IPS-NIHi11 (cell line): ENCODE measurements at regions not wholly inside any gene's neighbourhood (a gene's known extent, or its start where the extent isn't known, plus 50 kb on each side); places are given as distances from the start of the nearest gene placed in this dataset.

Experiments used
- DNase-seq: peaks from one replicate; pipeline ENCODE4 v3.0.0; 2012; ENCODE audit warnings: mixed read lengths, low spot score

GRCh38 chr10:110436554-110437350 is 61.0 kb upstream of the DUSP5 start:
- DNase-seq, result no peak

- no peak for DNase-seq
These were observed 60.4 kb upstream of the DUSP5 start for GRCh38 chr10:110437351-110437605.

GRCh38 chr10:110437761-110438341 is 59.9 kb upstream of the DUSP5 start:
- no peak for DNase-seq

- DNase-seq, result no peak
These were observed 55.0 kb upstream of the DUSP5 start for GRCh38 chr10:110442746-110443145.

- DNase-seq, result no peak
These were observed 54.3 kb upstream of the DUSP5 start for GRCh38 chr10:110443239-110444003.

- no peak for DNase-seq
These were observed 53.7 kb upstream of the DUSP5 start for GRCh38 chr10:110444004-110444337.

- no peak for DNase-seq
These were observed 51.8 kb upstream of the DUSP5 start for GRCh38 chr10:110445871-110446270.

GRCh38 chr10:110446277-110446676 is 51.4 kb upstream of the DUSP5 start:
- no peak for DNase-seq

GRCh38 chr10:110446954-110447608 is 50.6 kb upstream of the DUSP5 start:
- DNase-seq, result no peak

- no peak for DNase-seq
These were observed 49.8 kb upstream of the DUSP5 start for GRCh38 chr10:110447886-110448285.
